H9 (cell line): ENCODE measurements at regions not wholly inside any gene's neighbourhood (a gene's known extent, or its start where the extent isn't known, plus 50 kb on each side); places are given as distances from the start of the nearest gene placed in this dataset.

Experiments
- DNase-seq: peaks from one replicate; pipeline ENCODE4 v3.0.0-alpha.2; 2017
- H2AFZ ChIP-seq: one replicate; pipeline ENCODE4 v1.6.1; 2013; ENCODE audit warnings: mild to moderate bottlenecking, low read length, control low read depth, moderate library complexity
- H2AK5ac ChIP-seq: 2 replicates; pipeline ENCODE4 v1.6.1; 2013; ENCODE audit warnings: low read length, control low read depth, mixed read lengths; ENCODE audit not compliant: insufficient read length
- H2BK120ac ChIP-seq: one replicate; pipeline ENCODE4 v1.6.1; 2013; ENCODE audit warnings: low read depth, mild to moderate bottlenecking, low read length, control low read depth, inconsistent platforms; ENCODE audit not compliant: poor library complexity, severe bottlenecking
- H2BK12ac ChIP-seq: 2 replicates; pipeline ENCODE4 v1.6.1; 2013; ENCODE audit warnings: low read length, control low read depth, mixed read lengths, low read depth; ENCODE audit not compliant: insufficient read length
- H2BK15ac ChIP-seq: 2 replicates; pipeline ENCODE4 v1.6.1; 2013; ENCODE audit warnings: low read depth, low read length, control low read depth
- H2BK20ac ChIP-seq: one replicate; pipeline ENCODE4 v1.6.1; 2013; ENCODE audit warnings: low read depth, mild to moderate bottlenecking, low read length, control low read depth, inconsistent platforms; ENCODE audit not compliant: poor library complexity, severe bottlenecking
- H2BK5ac ChIP-seq: 2 replicates; pipeline ENCODE4 v1.6.1; 2013; ENCODE audit warnings: low read length, control low read depth, mixed read lengths; ENCODE audit not compliant: insufficient read length
- H3K14ac ChIP-seq: 2 replicates; pipeline ENCODE4 v1.6.1; 2013; ENCODE audit warnings: low read length, control low read depth; ENCODE audit not compliant: insufficient read depth
- H3K18ac ChIP-seq: 2 replicates; pipeline ENCODE4 v1.6.1; 2013; ENCODE audit warnings: low read depth, mild to moderate bottlenecking, mixed read lengths, low read length, control low read depth; ENCODE audit not compliant: insufficient read length
- H3K23ac ChIP-seq: 2 replicates; pipeline ENCODE4 v1.6.1; 2013; ENCODE audit warnings: low read length, control low read depth, mixed read lengths, low read depth; ENCODE audit not compliant: insufficient read length
- H3K23me2 ChIP-seq: 2 replicates; pipeline ENCODE4 v1.6.1; 2013; ENCODE audit warnings: low read depth, mild to moderate bottlenecking, mixed read lengths, low read length, control low read depth; ENCODE audit not compliant: insufficient read length, poor library complexity, severe bottlenecking
- H3K27ac ChIP-seq: 2 replicates; pipeline ENCODE4 v1.5.1; 2013; ENCODE audit warnings: low read length, control low read depth, mixed read lengths, low read depth; ENCODE audit not compliant: insufficient read length
- H3K27me3 ChIP-seq: 2 replicates; pipeline ENCODE4 v1.6.1; 2013; ENCODE audit warnings: low read length, control low read depth, inconsistent platforms; ENCODE audit not compliant: insufficient read depth
- H3K4ac ChIP-seq: 2 replicates; pipeline ENCODE4 v1.6.1; 2013; ENCODE audit warnings: low read depth, mild to moderate bottlenecking, control low read depth, inconsistent platforms, low read length, moderate library complexity
- H3K4me1 ChIP-seq: 2 replicates; pipeline ENCODE4 v1.6.1; 2013; ENCODE audit warnings: low read length, control low read depth, inconsistent platforms; ENCODE audit not compliant: insufficient read depth
- H3K4me2 ChIP-seq: 2 replicates; pipeline ENCODE4 v1.6.1; 2013; ENCODE audit warnings: low read length, control low read depth, mixed read lengths; ENCODE audit not compliant: insufficient read length, insufficient read depth
- H3K56ac ChIP-seq: 2 replicates; pipeline ENCODE4 v1.6.1; 2013; ENCODE audit warnings: low read depth, mild to moderate bottlenecking, mixed read lengths, low read length, control low read depth; ENCODE audit not compliant: insufficient read length
- H3K79me1 ChIP-seq: 2 replicates; pipeline ENCODE4 v1.6.1; 2013; ENCODE audit warnings: low read depth, mild to moderate bottlenecking, moderate library complexity, low read length, control low read depth, inconsistent platforms; ENCODE audit not compliant: insufficient read depth, poor library complexity, severe bottlenecking
- H3K79me2 ChIP-seq: 2 replicates; pipeline ENCODE4 v1.6.1; 2013; ENCODE audit warnings: low read length, control low read depth, inconsistent platforms; ENCODE audit not compliant: insufficient read depth
- H3K9ac ChIP-seq: 2 replicates; pipeline ENCODE4 v1.6.1; 2013; ENCODE audit warnings: low read length, control low read depth, mixed read lengths; ENCODE audit not compliant: insufficient read length; ENCODE audit errors: extremely low read depth
- H3K9me3 ChIP-seq: one replicate; pipeline ENCODE4 v1.6.1; 2013; ENCODE audit warnings: low read depth, low read length, inconsistent platforms; ENCODE audit not compliant: control insufficient read depth
- H3T11ph ChIP-seq: one replicate; pipeline ENCODE4 v1.6.1; 2013; ENCODE audit warnings: mild to moderate bottlenecking, low read length, control low read depth, inconsistent platforms
- H4K20me1 ChIP-seq: one replicate; pipeline ENCODE4 v1.6.1; 2013; ENCODE audit not compliant: control insufficient read depth, insufficient read length, insufficient read depth
- H4K5ac ChIP-seq: 2 replicates; pipeline ENCODE4 v1.6.1; 2013; ENCODE audit warnings: low read depth, mild to moderate bottlenecking, mixed read lengths, low read length, control low read depth; ENCODE audit not compliant: insufficient read length
- H4K8ac ChIP-seq: replicated peaks from 2 replicates; pipeline ENCODE4 v1.6.1; 2013; ENCODE audit warnings: low read length, control low read depth, mixed read lengths, low read depth; ENCODE audit not compliant: insufficient read length
- H4K91ac ChIP-seq: 2 replicates; pipeline ENCODE4 v1.6.1; 2013; ENCODE audit warnings: low read depth, mild to moderate bottlenecking, moderate library complexity, mixed read lengths, low read length, control low read depth; ENCODE audit not compliant: insufficient read length
- H3K27ac Mint-ChIP-seq, 3 experiments: 2 replicates in 2 of 3; 3 replicates in 1 of 3; pipeline ENCODE4 v1.8.0; 2020 to 2021; ENCODE audit warnings: mixed read lengths in 3 of 3, mild to moderate bottlenecking in 1 of 3, moderate library complexity in 1 of 3
- H3K27me3 Mint-ChIP-seq: 2 replicates; pipeline ENCODE4 v1.8.0; 2021; ENCODE audit warnings: low read depth, mild to moderate bottlenecking, moderate library complexity, mixed read lengths
- H3K36me3 Mint-ChIP-seq, 3 experiments: 2 replicates in 2 of 3; 3 replicates in 1 of 3; pipeline ENCODE4 v1.8.0; 2020 to 2021; ENCODE audit warnings: low read depth in 3 of 3, mixed read lengths in 3 of 3; ENCODE audit not compliant: insufficient read depth in 1 of 3
- H3K4me1 Mint-ChIP-seq, 2 experiments: 2 replicates each; pipeline ENCODE4 v1.8.0; 2020; ENCODE audit warnings: mixed read lengths in 2 of 2
- H3K4me3 Mint-ChIP-seq, 2 experiments: 2 replicates in 1 of 2; 3 replicates in 1 of 2; pipeline ENCODE4 v1.8.0; 2020 to 2021; ENCODE audit warnings: mild to moderate bottlenecking in 2 of 2, mixed read lengths in 2 of 2, moderate library complexity in 1 of 2
- H3K9me3 Mint-ChIP-seq, 2 experiments: 2 replicates in 1 of 2; 3 replicates in 1 of 2; pipeline ENCODE4 v1.8.0; 2020; ENCODE audit warnings: mild to moderate bottlenecking in 2 of 2, mixed read lengths in 2 of 2, moderate library complexity in 1 of 2
- CTCF ChIP-seq: fragments of 200-600 bp; sonication (generic); conservative IDR thresholded peaks from 3 replicates; pipeline ENCODE4 v1.8.0; 2021; ENCODE audit warnings: antibody characterized with exemption, mild to moderate bottlenecking
- WGBS: extraction: QIAGEN DNeasy Blood & Tissue Kit; methylation state at CpG from one replicate; pipeline ENCODE4 v1.1.7; 2013; ENCODE audit warnings: missing lambda C conversion rate, low lambda C conversion rate, mixed read lengths; ENCODE audit not compliant: insufficient read length; ENCODE audit errors: extremely low coverage; 5-methylcytosine and 5-hydroxymethylcytosine counted together

DNA sequence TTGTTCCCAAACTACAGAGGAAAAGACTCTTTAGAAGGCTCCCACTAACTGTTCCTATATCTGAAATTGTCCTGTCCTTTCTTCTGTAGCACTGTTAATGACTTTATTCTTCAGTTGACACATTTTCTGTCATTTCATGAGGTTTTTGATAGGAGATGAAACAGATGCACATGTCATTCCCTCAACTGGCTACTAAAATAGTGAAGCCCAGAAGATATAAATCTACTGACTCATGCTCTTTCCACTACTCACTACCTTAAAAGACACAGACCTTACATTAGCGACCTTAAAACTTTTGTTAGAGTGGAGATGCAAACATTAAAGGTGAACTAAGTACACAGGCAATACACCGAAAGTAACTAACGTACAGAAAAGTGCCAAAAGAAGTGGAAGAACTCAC, 59.5 kb upstream of the ANKS1B start:
- H3K4me1 Mint-ChIP-seq: no peaks in the 10 kb centered on the region
- H3K27ac Mint-ChIP-seq: no peak overlapping the region
- H3K4ac ChIP-seq: no peak overlapping the region
- H3K9ac ChIP-seq: no peak overlapping the region
- H2BK12ac ChIP-seq: no peak overlapping the region
- H3K23me2 ChIP-seq: no peaks in the 10 kb centered on the region
- H4K20me1 ChIP-seq: no peaks in the 10 kb centered on the region
- peaks cover 14 to 49% (median 35%) of the 10 kb centered on the region in 3 experiments; a peak in 6 of 7 replicates for H3K36me3 Mint-ChIP-seq
- no peak overlapping the region for H3K14ac ChIP-seq
- H3K4me3 Mint-ChIP-seq: no peak overlapping the region
- H3K27ac ChIP-seq: no peak overlapping the region
- no peaks in the 10 kb centered on the region for H3K27me3 ChIP-seq
- no peaks in the 10 kb centered on the region for H3K79me1 ChIP-seq
- H3K79me2 ChIP-seq: no peaks in the 10 kb centered on the region
- no peak overlapping the region for H3T11ph ChIP-seq
- H3K18ac ChIP-seq: no peak overlapping the region
- H2AK5ac ChIP-seq: no peak overlapping the region
- no peak overlapping the region for H4K91ac ChIP-seq
- no peak overlapping the region for H2BK20ac ChIP-seq
- no peaks in the 10 kb centered on the region for H3K27me3 Mint-ChIP-seq
- no peak overlapping the region for H4K8ac ChIP-seq
- no peak for TF ChIP-seq CTCF
- WGBS: no CpG with 5 or more reads among the region's 3 CpGs
- H3K23ac ChIP-seq: no peak overlapping the region
- no peak overlapping the region for H4K5ac ChIP-seq
- H2BK5ac ChIP-seq: no peak overlapping the region
- H2BK15ac ChIP-seq: no peak overlapping the region
- no peak overlapping the region for H3K56ac ChIP-seq
- H2AFZ ChIP-seq: no peak overlapping the region
- no peak overlapping the region for H2BK120ac ChIP-seq
- no peaks in the 10 kb centered on the region for H3K9me3 ChIP-seq
- no peak for DNase-seq
- H3K4me1 ChIP-seq: no peaks in the 10 kb centered on the region
- H3K4me2 ChIP-seq: no peak overlapping the region
- H3K9me3 Mint-ChIP-seq: no peaks in the 10 kb centered on the region
